ENCODE measurements at regions not wholly inside any gene's neighbourhood (a gene's known extent, or its start where the extent isn't known, plus 50 kb on each side); places are given as distances from the start of the nearest gene placed in this dataset.

- in situ Hi-C loops (cut with HindIII; ENCODE audit: low pct_unique_long_range_greater_than_20kb, low sequenced_read_pairs), result no loop called here
These were observed 319.5 kb downstream of the RPS6KC1 start for GRCh38 chr1:213370523-213370922.

GRCh38 chr1:213371525-213371846 lies 320.4 kb downstream of the RPS6KC1 start:
- in situ Hi-C loops (cut with HindIII; ENCODE audit: low pct_unique_long_range_greater_than_20kb, low sequenced_read_pairs), result no loop called here

More at GRCh38 chr1:213370523-213370922, 319.5 kb downstream of the RPS6KC1 start:
- DNase-seq (ENCODE audit: low read depth, low spot score), result no peak

DNA sequence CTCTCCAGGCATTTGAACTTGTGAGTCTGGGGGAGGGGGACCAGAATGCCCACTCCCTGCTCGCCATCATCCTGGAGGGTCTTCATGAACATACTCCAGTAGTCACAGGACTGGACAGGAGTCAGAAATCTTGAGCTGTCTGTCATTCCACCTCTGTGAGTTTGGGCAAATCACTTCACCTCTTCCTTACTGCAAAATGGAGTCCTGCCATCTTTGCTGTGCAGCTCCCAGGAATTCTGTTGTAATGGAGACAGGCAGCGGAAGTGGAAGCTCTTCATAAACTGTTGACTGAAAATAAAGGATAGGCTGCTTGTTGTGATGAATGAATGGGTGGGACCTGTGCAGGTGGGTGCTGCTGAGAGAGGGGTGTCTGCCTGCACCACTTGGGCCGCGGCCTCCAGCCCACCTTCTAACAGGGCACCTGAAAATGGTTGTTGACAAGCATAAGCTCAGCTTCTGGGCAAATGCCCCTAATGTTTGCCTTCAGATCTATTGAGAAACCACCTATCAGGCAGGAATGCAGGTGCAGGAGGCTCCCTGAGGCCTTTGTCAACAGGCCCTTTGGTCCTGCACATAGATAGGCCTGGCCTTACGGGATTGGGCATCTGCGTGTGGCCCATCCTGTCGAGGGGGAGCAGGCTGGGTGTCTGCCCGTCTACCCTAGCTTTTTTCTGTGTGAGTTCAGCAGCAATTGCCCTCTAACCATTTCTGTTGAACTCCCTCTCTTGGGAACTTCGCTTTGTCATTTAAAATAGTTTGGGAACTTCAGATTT lies 321.0 kb downstream of the RPS6KC1 start:
- in situ Hi-C loops (cut with HindIII; ENCODE audit: low pct_unique_long_range_greater_than_20kb, low sequenced_read_pairs), result no loop called here

More at GRCh38 chr1:213371525-213371846, 320.4 kb downstream of the RPS6KC1 start:
- no peak for DNase-seq (ENCODE audit: low read depth, low spot score)

DNA sequence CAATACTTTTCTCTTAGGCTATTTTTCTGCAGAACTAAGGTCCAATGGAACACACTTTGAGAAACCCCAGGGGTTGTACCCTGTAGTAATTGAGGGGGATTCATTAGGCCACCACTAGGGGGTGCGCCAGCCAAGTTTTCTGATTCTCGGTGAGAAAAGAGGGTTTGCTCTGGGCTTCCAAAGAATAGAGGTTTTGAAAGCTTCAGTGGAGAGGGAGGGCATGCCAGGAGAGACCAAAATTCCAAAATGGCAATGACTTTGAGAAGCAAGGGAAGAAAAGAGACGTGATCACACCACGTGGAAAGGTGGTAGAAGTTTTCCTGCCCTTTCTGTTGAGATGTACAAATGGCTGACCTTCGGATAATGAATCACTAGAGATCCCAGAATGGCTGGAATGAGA lies 323.3 kb downstream of the RPS6KC1 start:
- peak; percentile 89 for DNase-seq (ENCODE audit: low read depth, low spot score)
- in situ Hi-C loops (cut with HindIII; ENCODE audit: low pct_unique_long_range_greater_than_20kb, low sequenced_read_pairs), result no loop called here

More for the DNA sequence above, 321.0 kb downstream of the RPS6KC1 start:
- no peak for DNase-seq (ENCODE audit: low read depth, low spot score)

GRCh38 chr1:213375002-213375401 lies 324.0 kb downstream of the RPS6KC1 start:
- in situ Hi-C loops (cut with HindIII; ENCODE audit: low pct_unique_long_range_greater_than_20kb, low sequenced_read_pairs), result no loop called here

DNA sequence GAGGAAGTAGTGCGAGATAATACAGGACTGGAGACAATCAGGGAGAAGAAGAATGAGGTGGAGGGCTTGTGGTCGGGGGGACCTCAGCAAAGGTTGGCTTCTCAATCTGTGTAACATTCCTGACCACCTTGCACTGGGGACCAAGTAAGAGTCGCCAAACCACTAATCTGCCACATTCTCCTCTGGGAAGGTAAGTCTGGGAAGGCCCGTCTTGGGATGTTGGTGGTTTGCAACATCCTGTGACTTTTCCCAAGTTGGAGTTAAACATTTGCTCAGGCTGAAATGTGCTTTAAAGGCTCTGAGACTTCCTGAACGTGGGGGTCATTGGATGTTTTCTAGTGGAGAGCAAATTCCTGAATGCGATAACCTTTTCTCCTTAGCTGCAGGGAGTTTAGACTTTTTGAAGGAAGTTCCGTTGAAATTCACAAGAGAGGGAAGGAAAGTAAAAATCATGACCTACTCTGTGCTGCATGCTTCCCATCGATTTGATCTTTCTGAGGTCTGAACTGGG lies 325.9 kb downstream of the RPS6KC1 start:
- in situ Hi-C loops (cut with HindIII; ENCODE audit: low pct_unique_long_range_greater_than_20kb, low sequenced_read_pairs), result no loop called here
- no peak for DNase-seq (ENCODE audit: low read depth, low spot score)

More at GRCh38 chr1:213375002-213375401, 324.0 kb downstream of the RPS6KC1 start:
- DNase-seq (ENCODE audit: low read depth, low spot score), result no peak

DNA sequence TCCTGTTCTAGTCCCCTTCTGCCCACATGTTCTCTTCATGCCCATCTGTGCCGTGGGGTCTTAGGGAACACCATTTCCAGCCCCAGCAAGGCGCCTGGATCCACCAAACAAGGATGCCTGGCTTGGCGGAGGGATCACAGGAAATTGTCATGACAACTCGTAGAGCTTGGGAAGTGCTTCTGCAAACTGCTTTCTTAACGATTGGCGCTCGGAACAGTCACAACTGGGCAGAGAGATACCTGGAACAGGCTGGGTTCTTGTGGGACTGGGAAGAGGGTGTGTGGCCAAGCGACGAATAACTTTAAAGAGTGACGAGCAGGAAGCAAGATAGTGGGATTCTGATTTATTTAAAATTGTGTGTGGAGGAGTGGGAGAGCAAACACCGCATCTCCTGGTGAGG lies 329.8 kb downstream of the RPS6KC1 start:
- no peak for DNase-seq (ENCODE audit: low read depth, low spot score)
- in situ Hi-C loops (cut with HindIII; ENCODE audit: low pct_unique_long_range_greater_than_20kb, low sequenced_read_pairs), result no loop called here

GRCh38 chr1:213381572-213382084 lies 330.6 kb downstream of the RPS6KC1 start:
- in situ Hi-C loops (cut with HindIII; ENCODE audit: low pct_unique_long_range_greater_than_20kb, low sequenced_read_pairs), result no loop called here
- no peak for DNase-seq (ENCODE audit: low read depth, low spot score)

DNA sequence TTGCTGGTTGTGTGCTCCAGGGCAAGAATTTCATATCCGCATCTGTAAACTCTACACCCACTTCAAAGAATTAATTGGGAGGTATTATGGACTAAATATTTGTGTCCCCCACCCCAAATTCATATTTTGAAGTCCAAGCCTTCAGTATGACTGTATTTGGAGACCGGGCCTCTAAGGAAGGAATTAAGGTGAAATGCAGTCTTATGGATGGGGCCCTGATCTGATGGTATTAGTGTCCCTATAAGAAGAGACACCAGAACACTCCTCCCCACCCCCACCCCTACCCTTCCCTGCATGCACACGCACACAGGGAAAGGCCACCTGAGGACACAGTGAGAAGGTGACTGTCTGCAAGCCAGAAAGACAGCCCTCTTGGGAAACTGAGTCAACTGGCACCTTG lies 332.4 kb downstream of the RPS6KC1 start:
- DNase-seq (ENCODE audit: low read depth, low spot score), result no peak
- in situ Hi-C loops (cut with HindIII; ENCODE audit: low pct_unique_long_range_greater_than_20kb, low sequenced_read_pairs), result no loop called here

DNA sequence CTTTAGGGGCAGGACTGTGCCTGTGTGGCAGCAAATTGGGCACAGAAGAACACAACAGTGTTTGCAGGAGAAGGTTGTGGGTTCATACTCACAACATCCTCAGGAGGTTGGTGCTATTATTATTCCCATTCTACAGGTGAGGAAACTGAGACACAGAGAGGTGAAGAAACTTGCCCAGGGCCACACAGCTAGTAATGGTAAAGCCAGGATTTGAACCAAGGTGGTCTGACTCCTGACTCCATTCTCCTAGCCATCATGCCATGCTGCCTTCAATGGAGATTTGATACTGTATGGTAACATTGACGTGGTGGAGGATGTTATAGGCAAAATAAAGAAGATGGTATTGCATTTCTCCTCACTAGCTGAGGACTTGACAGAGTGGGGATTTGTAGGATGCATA lies 334.2 kb downstream of the RPS6KC1 start:
- no peak for DNase-seq (ENCODE audit: low read depth, low spot score)
- in situ Hi-C loops (cut with HindIII; ENCODE audit: low pct_unique_long_range_greater_than_20kb, low sequenced_read_pairs), result no loop called here

- no peak for DNase-seq (ENCODE audit: low read depth, low spot score)
- in situ Hi-C loops (cut with HindIII; ENCODE audit: low pct_unique_long_range_greater_than_20kb, low sequenced_read_pairs), result no loop called here
These were observed 334.8 kb downstream of the RPS6KC1 start for GRCh38 chr1:213385806-213386324.

DNA sequence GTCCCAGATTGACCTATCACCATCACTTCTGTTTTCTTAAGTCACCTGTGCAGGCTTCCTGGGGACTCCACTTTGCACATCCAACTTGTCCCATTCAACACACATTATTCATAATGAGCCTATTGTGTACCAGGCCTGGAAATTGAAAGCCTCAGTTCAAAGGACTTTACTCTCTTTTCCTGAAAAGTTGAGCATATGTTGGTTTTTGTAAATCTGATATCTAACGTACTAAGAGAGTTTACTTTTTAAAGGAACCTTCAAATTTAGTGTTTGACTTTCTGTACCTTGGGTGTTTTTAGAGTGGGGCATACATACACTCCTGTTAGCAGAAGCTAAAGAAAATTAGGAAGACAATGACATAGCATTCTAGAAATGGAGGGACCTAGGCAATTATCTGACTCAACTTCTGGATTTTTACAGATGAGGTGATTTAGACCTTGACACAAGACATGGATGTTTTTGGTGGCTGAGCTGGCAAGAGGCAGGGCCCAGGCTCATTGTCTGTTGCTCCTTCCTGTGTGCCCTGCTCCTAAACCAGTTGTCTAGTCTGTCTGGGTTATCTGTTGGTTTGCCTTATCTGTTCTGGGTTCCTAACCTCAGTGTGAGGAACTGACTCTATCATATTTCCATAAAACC lies 336.5 kb downstream of the RPS6KC1 start:
- in situ Hi-C loops (cut with HindIII; ENCODE audit: low pct_unique_long_range_greater_than_20kb, low sequenced_read_pairs), result no loop called here
- no peak for DNase-seq (ENCODE audit: low read depth, low spot score)

GRCh38 chr1:213388199-213388598 lies 337.2 kb downstream of the RPS6KC1 start:
- no peak for DNase-seq (ENCODE audit: low read depth, low spot score)
- in situ Hi-C loops (cut with HindIII; ENCODE audit: low pct_unique_long_range_greater_than_20kb, low sequenced_read_pairs), result no loop called here

DNA sequence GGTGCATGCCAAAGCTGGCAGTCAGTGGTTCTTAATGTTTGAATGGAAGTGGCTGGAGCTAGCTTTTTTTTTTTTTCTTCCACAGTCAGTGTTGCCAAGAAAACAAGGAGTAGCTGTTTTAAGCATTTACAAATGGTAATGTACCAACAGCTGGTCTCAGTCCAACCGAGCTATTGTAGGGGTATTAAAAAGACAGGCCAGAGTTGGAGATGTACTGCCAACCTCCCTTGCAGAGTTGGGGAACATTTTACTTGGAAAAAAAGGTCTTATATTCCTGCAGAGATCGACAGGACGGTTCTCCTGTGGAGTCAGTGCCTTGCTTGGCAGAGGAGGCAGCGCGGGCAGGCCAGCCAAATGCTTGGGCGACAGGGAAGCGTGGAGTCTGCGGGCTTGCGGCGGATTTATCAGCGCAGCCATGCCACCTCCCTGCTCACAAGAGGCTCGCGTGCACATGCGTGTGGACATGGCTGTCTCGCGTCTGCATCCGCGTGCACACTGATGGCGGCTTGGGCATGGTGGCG lies 338.1 kb downstream of the RPS6KC1 start:
- in situ Hi-C loops (cut with HindIII; ENCODE audit: low pct_unique_long_range_greater_than_20kb, low sequenced_read_pairs), result no loop called here
- DNase-seq (ENCODE audit: low read depth, low spot score), result no peak

GRCh38 chr1:213391445-213391844 lies 340.4 kb downstream of the RPS6KC1 start:
- in situ Hi-C loops (cut with HindIII; ENCODE audit: low pct_unique_long_range_greater_than_20kb, low sequenced_read_pairs), result no loop called here
- DNase-seq (ENCODE audit: low read depth, low spot score), result no peak

DNA sequence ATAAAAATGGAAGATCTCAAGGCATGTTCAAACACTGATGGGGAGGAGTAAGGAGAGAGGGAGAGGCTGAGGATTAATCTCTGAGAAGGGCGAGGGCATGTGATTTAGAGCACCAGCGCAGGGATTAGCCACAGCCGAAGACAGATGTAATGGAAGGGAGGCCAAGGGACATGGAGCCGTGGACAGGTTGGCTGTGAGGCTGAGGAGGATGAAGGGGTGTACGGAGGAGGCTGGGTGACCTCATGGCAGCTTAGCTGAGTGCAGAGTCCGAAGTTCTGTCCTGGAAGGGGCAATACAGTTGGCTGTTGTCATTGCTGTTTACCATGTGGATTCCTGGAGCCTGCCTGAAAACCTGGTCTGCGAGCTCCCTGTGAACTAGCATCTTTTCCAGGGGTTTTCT lies 342.8 kb downstream of the RPS6KC1 start:
- in situ Hi-C loops (cut with HindIII; ENCODE audit: low pct_unique_long_range_greater_than_20kb, low sequenced_read_pairs), result no loop called here
- no peak for DNase-seq (ENCODE audit: low read depth, low spot score)

- DNase-seq (ENCODE audit: low read depth, low spot score), result no peak
- in situ Hi-C loops (cut with HindIII; ENCODE audit: low pct_unique_long_range_greater_than_20kb, low sequenced_read_pairs), result no loop called here
These were observed 343.8 kb downstream of the RPS6KC1 start for GRCh38 chr1:213394837-213395236.

- DNase-seq (ENCODE audit: low read depth, low spot score), result peak; percentile 33
- in situ Hi-C loops (cut with HindIII; ENCODE audit: low pct_unique_long_range_greater_than_20kb, low sequenced_read_pairs), result no loop called here
These were observed 346.6 kb downstream of the RPS6KC1 start for GRCh38 chr1:213397638-213398037.
